Sigmoid colon (tissue), 6 donors: ENCODE measurements at regions not wholly inside any gene's neighbourhood (a gene's known extent, or its start where the extent isn't known, plus 50 kb on each side); places are given as distances from the start of the nearest gene placed in this dataset.

Experiments used
- DNase-seq: peaks from one replicate; pipeline ENCODE4 v3.0.0-alpha.2; 2019
- H3K27ac ChIP-seq, 4 donors: fragments of 200-600 bp; sonication (generic); one replicate each; pipeline ENCODE4 v1.5.1; 2016 to 2019; ENCODE audit warnings: mild to moderate bottlenecking in 1 of 4
- H3K27me3 ChIP-seq, 3 donors: fragments of 200-600 bp; sonication (generic); one replicate each; pipeline ENCODE4 v1.5.1; 2019; ENCODE audit warnings: mild to moderate bottlenecking in 1 of 3
- H3K36me3 ChIP-seq, 4 donors: fragments of 200-600 bp; sonication (generic); one replicate each; pipeline ENCODE4 v1.5.1; 2016 to 2019
- H3K4me1 ChIP-seq, 4 donors: fragments of 200-600 bp; sonication (generic); one replicate each; pipeline ENCODE4 v1.5.1; 2017 to 2019
- H3K4me3 ChIP-seq, 4 donors: fragments of 200-600 bp; sonication (generic); one replicate each; pipeline ENCODE4 v1.5.1; 2017 to 2019; ENCODE audit warnings: mild to moderate bottlenecking in 2 of 4, moderate library complexity in 1 of 4
- H3K9me3 ChIP-seq, 4 donors: fragments of 200-600 bp in 3 of 4; sonication (generic) in 3 of 4; one replicate each; pipeline versions ENCODE4 v1.5.1 to v1.6.1; 2013 to 2019
- CTCF ChIP-seq, 4 experiments: fragments of 450-650 bp in 3 of 4; fragments of 200-600 bp in 1 of 4; IDR thresholded peaks; one replicate each; pipeline ENCODE4 v1.5.1; 2016 to 2019; ENCODE audit warnings: antibody characterized with exemption in 4 of 4, mild to moderate bottlenecking in 3 of 4, moderate library complexity in 2 of 4
- EP300 ChIP-seq, 4 donors: sonication (generic); formaldehyde crosslinking; IDR thresholded peaks; one replicate each; pipeline ENCODE4 v1.6.1; 2017; ENCODE audit warnings: antibody characterized with exemption in 4 of 4
- POLR2A ChIP-seq, 2 donors: fragments of 450-650 bp; IDR thresholded peaks; one replicate each; pipeline ENCODE4 v1.6.1; 2016; ENCODE audit warnings: antibody characterized with exemption in 2 of 2, mild to moderate bottlenecking in 2 of 2, moderate library complexity in 2 of 2
- POLR2AphosphoS5 ChIP-seq, 4 donors: sonication (generic); formaldehyde crosslinking; IDR thresholded peaks; one replicate each; pipeline ENCODE4 v1.6.1; 2017; ENCODE audit warnings: antibody characterized with exemption in 4 of 4
- WGBS, 2 donors: extraction: QIAGEN DNeasy Blood & Tissue Kit; methylation state at CpG; one replicate each; pipeline ENCODE4 v1.1.7; 2013; 5-methylcytosine and 5-hydroxymethylcytosine counted together
- intact Hi-C: fragments of 100-400 bp; cut with DNase I; formaldehyde crosslinking; loops from one replicate; pipeline ENCODE4 v1.15.1; 2023
- donor health status: healthy with polysubstance abuse.
- donor health status: healthy.

- TF ChIP-seq CTCF (IDR thresholded peaks at IDR 0.05), result no peak
- TF ChIP-seq EP300 (IDR thresholded peaks at IDR 0.05), result no peak
- no peak for TF ChIP-seq POLR2A (IDR thresholded peaks at IDR 0.05)
- no peak for TF ChIP-seq POLR2AphosphoS5 (IDR thresholded peaks at IDR 0.05)
- 49 to 59% methylated on average over 3 of the region's 3 CpGs for WGBS, 2 donors
- no peaks in the 10 kb centered on the region for H3K27me3 ChIP-seq
Observed at GRCh38 chr15:72852273-72852672, 68.7 kb upstream of the ADPGK start.

GRCh38 chr15:72851586-72851985 is 68.0 kb upstream of the ADPGK start:
- Histone ChIP-seq H3K27me3 (no peaks in the 10 kb centered on the region), H3K4me3 (no peak overlapping the region), H3K27ac (no peak overlapping the region), H3K9me3 (no peaks in the 10 kb centered on the region), H3K36me3 (no peaks in the 10 kb centered on the region), H3K4me1 (peaks cover 0 to 11% (median under 1%) of the 10 kb centered on the region in 4 donors)
- intact Hi-C loops, result no loop called here
- TF ChIP-seq POLR2AphosphoS5 (IDR thresholded peaks at IDR 0.05), result no peak
- TF ChIP-seq POLR2A (IDR thresholded peaks at IDR 0.05), result no peak
- no peak for TF ChIP-seq CTCF (IDR thresholded peaks at IDR 0.05)
- TF ChIP-seq EP300 (IDR thresholded peaks at IDR 0.05), result no peak
- 79 to 84% methylated on average over 8 of the region's 8 CpGs for WGBS, 2 donors
- DNase-seq, result no peak

More at GRCh38 chr15:72852273-72852672, 68.7 kb upstream of the ADPGK start:
- DNase-seq, result no peak
- intact Hi-C loops, result no loop called here
- no peak overlapping the region for H3K27ac ChIP-seq
- peaks cover 0 to 11% (median 0%) of the 10 kb centered on the region in 4 donors for H3K4me1 ChIP-seq
- H3K4me3 ChIP-seq, result no peak overlapping the region
- no peaks in the 10 kb centered on the region for H3K9me3 ChIP-seq
- H3K36me3 ChIP-seq, result no peaks in the 10 kb centered on the region

GRCh38 chr15:72850833-72851232 is 67.3 kb upstream of the ADPGK start:
- H3K27ac ChIP-seq, result no peak overlapping the region
- intact Hi-C loops, result no loop called here
- no peaks in the 10 kb centered on the region for H3K9me3 ChIP-seq
- H3K4me3 ChIP-seq, result no peak overlapping the region
- H3K27me3 ChIP-seq, result no peaks in the 10 kb centered on the region
- TF ChIP-seq CTCF (IDR thresholded peaks at IDR 0.05), result no peak
- no peak for TF ChIP-seq POLR2AphosphoS5 (IDR thresholded peaks at IDR 0.05)
- no peak for TF ChIP-seq EP300 (IDR thresholded peaks at IDR 0.05)
- no peak for TF ChIP-seq POLR2A (IDR thresholded peaks at IDR 0.05)
- peaks cover 0 to 11% (median 4%) of the 10 kb centered on the region in 4 donors for H3K4me1 ChIP-seq
- 66 to 88% methylated on average over 3 of the region's 3 CpGs for WGBS, 2 donors
- H3K36me3 ChIP-seq, result no peaks in the 10 kb centered on the region
- no peak for DNase-seq

GRCh38 chr15:72847806-72848205 is 64.2 kb upstream of the ADPGK start:
- intact Hi-C loops, result no loop called here
- 77 to 81% methylated on average over 3 of the region's 3 CpGs for WGBS, 2 donors
- DNase-seq, result no peak
- no peaks in the 10 kb centered on the region for H3K36me3 ChIP-seq
- no peaks in the 10 kb centered on the region for H3K9me3 ChIP-seq
- peaks cover 0 to 10% (median 4%) of the 10 kb centered on the region in 4 donors for H3K4me1 ChIP-seq
- H3K27me3 ChIP-seq, result no peaks in the 10 kb centered on the region
- no peak overlapping the region for H3K27ac ChIP-seq
- no peak for TF ChIP-seq POLR2A (IDR thresholded peaks at IDR 0.05)
- TF ChIP-seq EP300 (IDR thresholded peaks at IDR 0.05), result no peak
- TF ChIP-seq POLR2AphosphoS5 (IDR thresholded peaks at IDR 0.05), result no peak
- no peak for TF ChIP-seq CTCF (IDR thresholded peaks at IDR 0.05)
- H3K4me3 ChIP-seq, result no peak overlapping the region

GRCh38 chr15:72847033-72847432 is 63.5 kb upstream of the ADPGK start:
- intact Hi-C loops, result no loop called here
- H3K4me1 ChIP-seq, result peaks cover 0 to 8% (median under 1%) of the 10 kb centered on the region in 4 donors
- no peaks in the 10 kb centered on the region for H3K36me3 ChIP-seq
- DNase-seq, result no peak
- H3K9me3 ChIP-seq, result no peaks in the 10 kb centered on the region
- TF ChIP-seq CTCF (IDR thresholded peaks at IDR 0.05) (no peak), EP300 (IDR thresholded peaks at IDR 0.05) (no peak), POLR2AphosphoS5 (IDR thresholded peaks at IDR 0.05) (no peak), POLR2A (IDR thresholded peaks at IDR 0.05) (no peak)
- H3K27me3 ChIP-seq, result no peaks in the 10 kb centered on the region
- WGBS, 2 donors, result 65% methylated on average over 4 of the region's 4 CpGs
- no peak overlapping the region for H3K4me3 ChIP-seq
- no peak overlapping the region for H3K27ac ChIP-seq
